Thyroid gland (tissue), 4 donors: ENCODE measurements at regions not wholly inside any gene's neighbourhood (a gene's known extent, or its start where the extent isn't known, plus 50 kb on each side); places are given as distances from the start of the nearest gene placed in this dataset.

Experiments
- CTCF ChIP-seq, 6 experiments: fragments of 200-600 bp in 3 of 6; fragments of 450-650 bp in 3 of 6; sonication (generic) in 3 of 6; IDR thresholded peaks; one replicate each; pipeline ENCODE4 v1.5.1; 2016 to 2019; ENCODE audit warnings: antibody characterized with exemption in 6 of 6, mild to moderate bottlenecking in 2 of 6, inconsistent platforms in 1 of 6, moderate library complexity in 1 of 6
- POLR2A ChIP-seq, 2 donors: fragments of 450-650 bp; IDR thresholded peaks; one replicate each; pipeline ENCODE4 v1.6.1; 2017; ENCODE audit warnings: antibody characterized with exemption in 2 of 2, mild to moderate bottlenecking in 2 of 2, moderate library complexity in 1 of 2

- TF ChIP-seq CTCF (IDR thresholded peaks at IDR 0.05) (no peak), POLR2A (IDR thresholded peaks at IDR 0.05) (no peak)
Measured at GRCh38 chr3:13150624-13151023, 77.4 kb upstream of the IQSEC1 start.
